GM23338 (cell line): ENCODE measurements at regions not wholly inside any gene's neighbourhood (a gene's known extent, or its start where the extent isn't known, plus 50 kb on each side); places are given as distances from the start of the nearest gene placed in this dataset.

ENCODE experiments used
- CREB1 ChIP-seq: fragments of 250-450 bp; sonication (Bioruptor Pico); IDR thresholded peaks from 2 replicates; pipeline ENCODE4 v1.5.0; 2020; ENCODE audit warnings: low read depth, mild to moderate bottlenecking, moderate library complexity
- EZH2 ChIP-seq: fragments of 200-600 bp; sonication (generic); IDR thresholded peaks from one replicate; pipeline ENCODE4 v1.8.0; 2017; ENCODE audit warnings: antibody characterized with exemption, mild to moderate bottlenecking, low read depth; ENCODE audit not compliant: unreplicated experiment
- EZH2phosphoT487 ChIP-seq: fragments of 200-600 bp; sonication (generic); IDR thresholded peaks from one replicate; pipeline ENCODE4 v1.8.1; 2018; ENCODE audit warnings: antibody characterized with exemption; ENCODE audit not compliant: unreplicated experiment
- JUNB ChIP-seq: IDR thresholded peaks from one replicate; pipeline ENCODE4 v1.6.1; 2016; ENCODE audit warnings: antibody characterized with exemption; ENCODE audit not compliant: unreplicated experiment
- NANOG ChIP-seq: IDR thresholded peaks from 2 replicates; pipeline ENCODE4 v1.6.1; 2016; ENCODE audit warnings: antibody characterized with exemption, borderline replicate concordance
- POLR2AphosphoS5 ChIP-seq: IDR thresholded peaks from 2 replicates; pipeline ENCODE4 v1.6.1; 2016; ENCODE audit warnings: antibody characterized with exemption, low read depth
- TF ChIP-seq, protein P1 (sequence below), 2 experiments: fragments of 200-600 bp in 1 of 2; sonication (generic) in 1 of 2; conservative IDR thresholded peaks; 2 replicates each; pipeline versions ENCODE4 v1.5.1 to v1.6.1; 2016 to 2017; ENCODE audit warnings: antibody characterized with exemption in 2 of 2, low read depth in 2 of 2, mild to moderate bottlenecking in 2 of 2, moderate library complexity in 1 of 2
- TF ChIP-seq, protein P2 (sequence below): IDR thresholded peaks from one replicate; pipeline ENCODE4 v1.6.1; 2018; ENCODE audit warnings: antibody characterized with exemption; ENCODE audit not compliant: unreplicated experiment

DNA sequence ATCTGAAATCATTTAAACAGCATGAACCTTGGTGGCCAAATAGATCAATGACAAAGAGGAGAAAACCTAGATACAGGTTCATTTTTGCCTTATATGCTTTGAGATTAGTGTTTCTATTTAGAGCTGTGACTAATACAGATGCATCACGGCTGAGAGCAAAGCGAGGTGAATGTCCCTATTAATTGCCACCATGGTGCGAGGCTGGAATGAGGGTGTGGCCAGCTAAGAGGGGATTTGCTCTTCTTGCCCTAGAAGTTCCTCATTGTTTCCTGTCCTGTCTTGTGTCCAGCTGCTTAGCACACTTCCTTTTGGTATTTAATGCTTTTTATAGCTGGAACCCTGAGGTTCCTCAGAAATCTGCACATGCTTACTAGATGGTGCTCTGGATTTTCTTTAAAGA, 339.1 kb upstream of the RGMA start:
- TF ChIP-seq, protein P1, sequence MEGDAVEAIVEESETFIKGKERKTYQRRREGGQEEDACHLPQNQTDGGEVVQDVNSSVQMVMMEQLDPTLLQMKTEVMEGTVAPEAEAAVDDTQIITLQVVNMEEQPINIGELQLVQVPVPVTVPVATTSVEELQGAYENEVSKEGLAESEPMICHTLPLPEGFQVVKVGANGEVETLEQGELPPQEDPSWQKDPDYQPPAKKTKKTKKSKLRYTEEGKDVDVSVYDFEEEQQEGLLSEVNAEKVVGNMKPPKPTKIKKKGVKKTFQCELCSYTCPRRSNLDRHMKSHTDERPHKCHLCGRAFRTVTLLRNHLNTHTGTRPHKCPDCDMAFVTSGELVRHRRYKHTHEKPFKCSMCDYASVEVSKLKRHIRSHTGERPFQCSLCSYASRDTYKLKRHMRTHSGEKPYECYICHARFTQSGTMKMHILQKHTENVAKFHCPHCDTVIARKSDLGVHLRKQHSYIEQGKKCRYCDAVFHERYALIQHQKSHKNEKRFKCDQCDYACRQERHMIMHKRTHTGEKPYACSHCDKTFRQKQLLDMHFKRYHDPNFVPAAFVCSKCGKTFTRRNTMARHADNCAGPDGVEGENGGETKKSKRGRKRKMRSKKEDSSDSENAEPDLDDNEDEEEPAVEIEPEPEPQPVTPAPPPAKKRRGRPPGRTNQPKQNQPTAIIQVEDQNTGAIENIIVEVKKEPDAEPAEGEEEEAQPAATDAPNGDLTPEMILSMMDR (conservative IDR thresholded peaks at IDR 0.05; ENCODE audit: low read depth in 2 of 2), result no peak
- TF ChIP-seq EZH2, result no peak
- TF ChIP-seq JUNB, result no peak
- TF ChIP-seq POLR2AphosphoS5, result no peak
- TF ChIP-seq, protein P2, sequence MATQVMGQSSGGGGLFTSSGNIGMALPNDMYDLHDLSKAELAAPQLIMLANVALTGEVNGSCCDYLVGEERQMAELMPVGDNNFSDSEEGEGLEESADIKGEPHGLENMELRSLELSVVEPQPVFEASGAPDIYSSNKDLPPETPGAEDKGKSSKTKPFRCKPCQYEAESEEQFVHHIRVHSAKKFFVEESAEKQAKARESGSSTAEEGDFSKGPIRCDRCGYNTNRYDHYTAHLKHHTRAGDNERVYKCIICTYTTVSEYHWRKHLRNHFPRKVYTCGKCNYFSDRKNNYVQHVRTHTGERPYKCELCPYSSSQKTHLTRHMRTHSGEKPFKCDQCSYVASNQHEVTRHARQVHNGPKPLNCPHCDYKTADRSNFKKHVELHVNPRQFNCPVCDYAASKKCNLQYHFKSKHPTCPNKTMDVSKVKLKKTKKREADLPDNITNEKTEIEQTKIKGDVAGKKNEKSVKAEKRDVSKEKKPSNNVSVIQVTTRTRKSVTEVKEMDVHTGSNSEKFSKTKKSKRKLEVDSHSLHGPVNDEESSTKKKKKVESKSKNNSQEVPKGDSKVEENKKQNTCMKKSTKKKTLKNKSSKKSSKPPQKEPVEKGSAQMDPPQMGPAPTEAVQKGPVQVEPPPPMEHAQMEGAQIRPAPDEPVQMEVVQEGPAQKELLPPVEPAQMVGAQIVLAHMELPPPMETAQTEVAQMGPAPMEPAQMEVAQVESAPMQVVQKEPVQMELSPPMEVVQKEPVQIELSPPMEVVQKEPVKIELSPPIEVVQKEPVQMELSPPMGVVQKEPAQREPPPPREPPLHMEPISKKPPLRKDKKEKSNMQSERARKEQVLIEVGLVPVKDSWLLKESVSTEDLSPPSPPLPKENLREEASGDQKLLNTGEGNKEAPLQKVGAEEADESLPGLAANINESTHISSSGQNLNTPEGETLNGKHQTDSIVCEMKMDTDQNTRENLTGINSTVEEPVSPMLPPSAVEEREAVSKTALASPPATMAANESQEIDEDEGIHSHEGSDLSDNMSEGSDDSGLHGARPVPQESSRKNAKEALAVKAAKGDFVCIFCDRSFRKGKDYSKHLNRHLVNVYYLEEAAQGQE, result no peak
- TF ChIP-seq EZH2phosphoT487, result no peak
- no peak for TF ChIP-seq NANOG
- TF ChIP-seq CREB1 (CRISPR knock-in tag), result no peak
